ENCODE measurements at regions not wholly inside any gene's neighbourhood (a gene's known extent, or its start where the extent isn't known, plus 50 kb on each side); places are given as distances from the start of the nearest gene placed in this dataset.

DNA sequence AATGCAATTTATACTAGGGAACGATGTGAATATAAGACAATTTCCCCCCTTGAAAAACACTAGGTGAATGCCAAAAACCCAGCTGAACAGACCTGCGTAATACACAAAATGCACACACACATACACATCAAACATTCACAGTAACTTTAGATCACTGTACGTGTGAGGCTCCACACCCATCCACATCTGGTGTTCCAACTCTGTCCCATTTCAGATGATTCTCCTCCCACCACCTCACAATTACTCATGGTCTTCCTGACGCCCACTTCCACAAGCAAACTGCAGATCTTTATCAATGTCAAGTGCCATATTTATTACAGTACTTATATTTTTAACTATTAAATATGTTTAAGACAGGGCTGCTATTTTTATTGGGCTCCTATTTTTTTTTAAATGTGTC, 57.8 kb upstream of the TENM4 start (continued):
- TF ChIP-seq PCBP2 (optimal IDR thresholded peaks at IDR 0.05; ENCODE audit: low read depth, low read length, poor library complexity, severe bottlenecking) (no peak), RORA (CRISPR knock-in tag; IDR thresholded peaks at IDR 0.05) (no peak)
- TF ChIP-seq, protein P1, sequence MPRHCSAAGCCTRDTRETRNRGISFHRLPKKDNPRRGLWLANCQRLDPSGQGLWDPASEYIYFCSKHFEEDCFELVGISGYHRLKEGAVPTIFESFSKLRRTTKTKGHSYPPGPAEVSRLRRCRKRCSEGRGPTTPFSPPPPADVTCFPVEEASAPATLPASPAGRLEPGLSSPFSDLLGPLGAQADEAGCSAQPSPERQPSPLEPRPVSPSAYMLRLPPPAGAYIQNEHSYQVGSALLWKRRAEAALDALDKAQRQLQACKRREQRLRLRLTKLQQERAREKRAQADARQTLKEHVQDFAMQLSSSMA (CRISPR knock-in tag; IDR thresholded peaks at IDR 0.05): no peak
- TF ChIP-seq, protein P2, sequence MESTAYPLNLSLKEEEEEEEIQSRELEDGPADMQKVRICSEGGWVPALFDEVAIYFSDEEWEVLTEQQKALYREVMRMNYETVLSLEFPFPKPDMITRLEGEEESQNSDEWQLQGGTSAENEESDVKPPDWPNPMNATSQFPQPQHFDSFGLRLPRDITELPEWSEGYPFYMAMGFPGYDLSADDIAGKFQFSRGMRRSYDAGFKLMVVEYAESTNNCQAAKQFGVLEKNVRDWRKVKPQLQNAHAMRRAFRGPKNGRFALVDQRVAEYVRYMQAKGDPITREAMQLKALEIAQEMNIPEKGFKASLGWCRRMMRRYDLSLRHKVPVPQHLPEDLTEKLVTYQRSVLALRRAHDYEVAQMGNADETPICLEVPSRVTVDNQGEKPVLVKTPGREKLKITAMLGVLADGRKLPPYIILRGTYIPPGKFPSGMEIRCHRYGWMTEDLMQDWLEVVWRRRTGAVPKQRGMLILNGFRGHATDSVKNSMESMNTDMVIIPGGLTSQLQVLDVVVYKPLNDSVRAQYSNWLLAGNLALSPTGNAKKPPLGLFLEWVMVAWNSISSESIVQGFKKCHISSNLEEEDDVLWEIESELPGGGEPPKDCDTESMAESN (CRISPR knock-in tag; conservative IDR thresholded peaks at IDR 0.05): no peak

DNA sequence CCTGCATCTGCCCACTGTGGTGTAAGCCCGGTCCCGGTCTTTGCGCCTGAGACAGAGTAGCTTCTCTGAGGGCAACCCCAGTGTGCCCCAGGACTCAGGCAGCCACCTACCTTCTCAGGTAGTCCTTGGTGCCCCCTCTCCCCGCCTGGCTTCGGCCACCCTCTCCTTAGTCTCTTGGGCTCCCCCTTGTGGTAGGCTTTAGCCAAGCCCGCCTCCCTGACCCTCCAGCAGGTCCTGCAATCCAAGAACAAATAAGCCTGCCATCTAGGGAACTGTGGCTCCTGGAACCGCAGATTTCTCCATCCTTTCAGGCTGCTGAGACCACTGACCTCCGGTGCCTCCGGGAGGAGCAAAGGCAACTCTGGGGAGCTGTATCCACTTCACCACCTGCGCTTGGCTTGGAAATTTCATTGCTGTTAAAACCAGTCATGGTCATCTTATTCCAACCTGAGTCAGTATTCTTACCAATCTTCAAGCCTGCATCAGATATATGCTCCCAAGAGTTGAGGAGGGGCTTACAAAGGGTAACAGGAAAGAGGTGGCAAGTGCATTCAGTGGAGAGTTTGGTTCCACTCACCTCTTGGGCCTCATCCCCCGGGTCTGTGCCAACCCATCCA, 52.8 kb upstream of the TENM4 start:
- in situ Hi-C loops (cut with HindIII; ENCODE audit: extremely low pct_ligation_motif_present, low pct_unique_long_range_greater_than_20kb): no loop called here
- H3K4me2 ChIP-seq (ENCODE audit: low read depth, low read length): no peak overlapping the region
- ChIA-PET POLR2A (no interaction called here), CTCF (ENCODE audit: low intra/inter-chr PET ratio, low total read pairs) (interaction anchor here (1.9 to 2.1 kb wide), 2 partner anchors 93 to 848 kb away, joined by 6 to 10 read pairs; no protein-coding TSS in a partner anchor)
- no peak overlapping the region for H3K4me3 ChIP-seq (replicated peaks in 1 of 3; ENCODE audit: insufficient read depth in 1 of 3, low read depth in 2 of 3, low read length in 3 of 3)
- 10% methylated on average over 9 of the region's 11 CpGs for WGBS (ENCODE audit: low lambda C conversion rate)
- no peaks in the 10 kb centered on the region for H3K79me2 ChIP-seq (ENCODE audit: insufficient read depth, low read length)
- BruUV-seq (replicated peaks): no TSS peak
- FAIRE-seq (no peak), ATAC-seq (peak; percentile 98), DNase-seq (ENCODE audit: low spot score) (peak; percentile 47)
- no peaks in the 10 kb centered on the region for H3K27me3 ChIP-seq (ENCODE audit: control insufficient read depth in 1 of 2, insufficient read depth in 2 of 2, low read length in 2 of 2)
- intact Hi-C loops (cut with micrococcal nuclease; ENCODE audit: unreplicated experiment): loop anchor here (1.0 kb wide), 1 partner anchor 93 kb away; no protein-coding TSS in a partner anchor
- H3K9ac ChIP-seq (ENCODE audit: insufficient read depth, low read depth, low read length): no peak overlapping the region
- H2AFZ ChIP-seq (ENCODE audit: low read length): no peak overlapping the region
- no peaks in the 10 kb centered on the region for H3K9me3 ChIP-seq (ENCODE audit: low read length)
- no peaks in the 10 kb centered on the region for H3K4me1 ChIP-seq (ENCODE audit: insufficient read depth, low read length)
- H3K27ac ChIP-seq (ENCODE audit: extremely low read length, insufficient read depth, low read length): no peak overlapping the region
- no peaks in the 10 kb centered on the region for H3K36me3 ChIP-seq (replicated peaks in 1 of 2; ENCODE audit: control insufficient read depth in 1 of 2, insufficient read depth in 2 of 2, low read length in 2 of 2)
- H4K20me1 ChIP-seq (ENCODE audit: insufficient read depth, low read length): no peaks in the 10 kb centered on the region
- TF ChIP-seq, protein P3, sequence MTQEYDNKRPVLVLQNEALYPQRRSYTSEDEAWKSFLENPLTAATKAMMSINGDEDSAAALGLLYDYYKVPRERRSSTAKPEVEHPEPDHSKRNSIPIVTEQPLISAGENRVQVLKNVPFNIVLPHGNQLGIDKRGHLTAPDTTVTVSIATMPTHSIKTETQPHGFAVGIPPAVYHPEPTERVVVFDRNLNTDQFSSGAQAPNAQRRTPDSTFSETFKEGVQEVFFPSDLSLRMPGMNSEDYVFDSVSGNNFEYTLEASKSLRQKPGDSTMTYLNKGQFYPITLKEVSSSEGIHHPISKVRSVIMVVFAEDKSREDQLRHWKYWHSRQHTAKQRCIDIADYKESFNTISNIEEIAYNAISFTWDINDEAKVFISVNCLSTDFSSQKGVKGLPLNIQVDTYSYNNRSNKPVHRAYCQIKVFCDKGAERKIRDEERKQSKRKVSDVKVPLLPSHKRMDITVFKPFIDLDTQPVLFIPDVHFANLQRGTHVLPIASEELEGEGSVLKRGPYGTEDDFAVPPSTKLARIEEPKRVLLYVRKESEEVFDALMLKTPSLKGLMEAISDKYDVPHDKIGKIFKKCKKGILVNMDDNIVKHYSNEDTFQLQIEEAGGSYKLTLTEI (CRISPR knock-in tag; conservative IDR thresholded peaks at IDR 0.05): no peak
- no peak for TF ChIP-seq BRD4 (CRISPR knock-in tag; IDR thresholded peaks at IDR 0.05)
- TF ChIP-seq ZNF274 (CRISPR knock-in tag; IDR thresholded peaks at IDR 0.05): no peak
- TF ChIP-seq, protein P4, sequence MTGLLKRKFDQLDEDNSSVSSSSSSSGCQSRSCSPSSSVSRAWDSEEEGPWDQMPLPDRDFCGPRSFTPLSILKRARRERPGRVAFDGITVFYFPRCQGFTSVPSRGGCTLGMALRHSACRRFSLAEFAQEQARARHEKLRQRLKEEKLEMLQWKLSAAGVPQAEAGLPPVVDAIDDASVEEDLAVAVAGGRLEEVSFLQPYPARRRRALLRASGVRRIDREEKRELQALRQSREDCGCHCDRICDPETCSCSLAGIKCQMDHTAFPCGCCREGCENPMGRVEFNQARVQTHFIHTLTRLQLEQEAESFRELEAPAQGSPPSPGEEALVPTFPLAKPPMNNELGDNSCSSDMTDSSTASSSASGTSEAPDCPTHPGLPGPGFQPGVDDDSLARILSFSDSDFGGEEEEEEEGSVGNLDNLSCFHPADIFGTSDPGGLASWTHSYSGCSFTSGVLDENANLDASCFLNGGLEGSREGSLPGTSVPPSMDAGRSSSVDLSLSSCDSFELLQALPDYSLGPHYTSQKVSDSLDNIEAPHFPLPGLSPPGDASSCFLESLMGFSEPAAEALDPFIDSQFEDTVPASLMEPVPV (CRISPR knock-in tag; IDR thresholded peaks at IDR 0.05): no peak
- TF ChIP-seq THAP11 (CRISPR knock-in tag; IDR thresholded peaks at IDR 0.05): no peak
- TF ChIP-seq NFE2L2 (IDR thresholded peaks at IDR 0.05; ENCODE audit: low read length): no peak
- TF ChIP-seq, protein P5, sequence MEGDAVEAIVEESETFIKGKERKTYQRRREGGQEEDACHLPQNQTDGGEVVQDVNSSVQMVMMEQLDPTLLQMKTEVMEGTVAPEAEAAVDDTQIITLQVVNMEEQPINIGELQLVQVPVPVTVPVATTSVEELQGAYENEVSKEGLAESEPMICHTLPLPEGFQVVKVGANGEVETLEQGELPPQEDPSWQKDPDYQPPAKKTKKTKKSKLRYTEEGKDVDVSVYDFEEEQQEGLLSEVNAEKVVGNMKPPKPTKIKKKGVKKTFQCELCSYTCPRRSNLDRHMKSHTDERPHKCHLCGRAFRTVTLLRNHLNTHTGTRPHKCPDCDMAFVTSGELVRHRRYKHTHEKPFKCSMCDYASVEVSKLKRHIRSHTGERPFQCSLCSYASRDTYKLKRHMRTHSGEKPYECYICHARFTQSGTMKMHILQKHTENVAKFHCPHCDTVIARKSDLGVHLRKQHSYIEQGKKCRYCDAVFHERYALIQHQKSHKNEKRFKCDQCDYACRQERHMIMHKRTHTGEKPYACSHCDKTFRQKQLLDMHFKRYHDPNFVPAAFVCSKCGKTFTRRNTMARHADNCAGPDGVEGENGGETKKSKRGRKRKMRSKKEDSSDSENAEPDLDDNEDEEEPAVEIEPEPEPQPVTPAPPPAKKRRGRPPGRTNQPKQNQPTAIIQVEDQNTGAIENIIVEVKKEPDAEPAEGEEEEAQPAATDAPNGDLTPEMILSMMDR (CRISPR knock-in tag; IDR thresholded peaks at IDR 0.05): peak; percentile 87
- no peak for TF ChIP-seq TAF1 (CRISPR knock-in tag; IDR thresholded peaks at IDR 0.05)
- TF ChIP-seq LCORL (IDR thresholded peaks at IDR 0.05): no peak
- TF ChIP-seq LCORL (CRISPR knock-in tag; IDR thresholded peaks at IDR 0.05): no peak
- TF ChIP-seq ZNF510 (CRISPR knock-in tag; IDR thresholded peaks at IDR 0.05; ENCODE audit: low read depth): no peak
- no peak for TF ChIP-seq ZNF563 (CRISPR knock-in tag; IDR thresholded peaks at IDR 0.05)
